Daoy (cell line): ENCODE measurements at regions not wholly inside any gene's neighbourhood (a gene's known extent, or its start where the extent isn't known, plus 50 kb on each side); places are given as distances from the start of the nearest gene placed in this dataset.
A peak's percentile ranks its signal among the peaks of the same experiment; 100 is the strongest.
"Not testable (repeated sequence)": the region's sequence is repeated elsewhere in the genome, so short reads cannot be mapped to it uniquely, and the experiment has no call there.

ENCODE experiments used
- DNase-seq: peaks from one replicate; pipeline ENCODE4 v3.0.0-alpha.2; 2015; ENCODE audit warnings: low read depth

DNA sequence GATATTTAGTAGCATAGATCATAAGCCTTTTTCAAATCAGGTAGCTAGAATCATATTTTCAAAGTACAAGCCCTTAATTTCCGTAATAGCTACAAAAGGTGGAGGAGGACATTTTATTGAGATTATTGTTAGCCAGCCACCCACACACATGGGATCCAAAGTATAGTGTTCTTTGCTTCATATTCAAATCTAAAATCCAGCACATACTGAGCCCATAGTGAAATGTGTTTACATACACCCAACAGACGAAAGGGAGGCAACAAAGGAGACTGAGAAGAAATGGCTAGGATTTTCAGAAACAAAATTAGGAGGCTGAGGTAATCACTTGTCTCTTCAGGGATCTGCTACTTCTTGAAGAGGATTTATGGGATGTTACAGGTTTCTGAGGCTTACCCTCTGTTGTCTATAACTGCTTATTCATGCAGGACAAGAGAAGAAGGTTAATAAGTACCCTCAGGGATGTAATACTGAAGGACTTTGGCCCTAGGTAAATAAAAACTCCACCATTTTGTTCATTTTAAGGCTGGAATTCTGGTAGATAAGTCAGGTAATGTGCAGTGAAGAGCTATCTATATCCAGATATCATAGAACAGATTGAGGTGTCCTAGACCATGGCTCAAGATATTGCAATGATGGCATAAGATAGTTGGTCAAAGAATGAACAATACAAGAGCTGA, 182.1 kb downstream of the SPDYE17 start:
- DNase-seq, result not testable (repeated sequence)

DNA sequence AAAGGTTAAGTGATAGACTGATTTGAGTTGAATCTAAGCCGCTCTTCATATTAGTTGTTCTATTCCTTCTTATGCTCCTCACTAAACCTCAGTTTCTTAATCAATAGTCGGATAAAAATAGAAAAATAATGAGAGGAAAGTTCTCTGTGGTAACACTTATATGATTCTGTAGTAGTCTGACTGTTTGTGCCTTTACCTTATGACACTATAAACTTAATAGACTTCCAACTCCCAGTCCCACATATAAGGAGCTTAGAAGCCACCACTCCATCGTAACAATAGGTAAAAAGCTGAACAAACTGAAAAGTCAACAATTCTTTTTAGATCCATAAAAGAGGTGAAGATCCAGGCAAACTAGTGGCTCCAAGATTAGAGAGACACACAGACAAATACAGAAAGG, 192.3 kb downstream of the SPDYE17 start:
- DNase-seq, result not testable (repeated sequence)

DNA sequence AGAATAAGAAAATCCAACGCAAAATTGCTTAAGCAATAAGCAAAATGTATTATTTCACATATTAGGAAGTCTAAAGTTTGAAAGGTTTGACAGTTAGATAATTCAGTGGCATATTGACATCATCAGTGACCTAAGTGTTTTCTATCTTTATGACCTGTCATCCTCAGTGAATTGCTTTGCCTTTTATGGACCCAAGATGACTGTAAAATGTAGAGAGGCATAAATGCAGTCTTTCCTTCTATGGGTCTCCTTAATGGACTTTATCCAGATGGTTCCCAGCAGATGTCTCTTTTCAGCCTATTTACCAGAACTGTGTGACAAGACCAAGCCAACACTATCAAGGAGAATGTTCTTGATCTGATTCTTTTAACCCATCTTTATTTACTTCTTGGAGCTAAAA, 192.9 kb downstream of the SPDYE17 start:
- not testable (repeated sequence) for DNase-seq

DNA sequence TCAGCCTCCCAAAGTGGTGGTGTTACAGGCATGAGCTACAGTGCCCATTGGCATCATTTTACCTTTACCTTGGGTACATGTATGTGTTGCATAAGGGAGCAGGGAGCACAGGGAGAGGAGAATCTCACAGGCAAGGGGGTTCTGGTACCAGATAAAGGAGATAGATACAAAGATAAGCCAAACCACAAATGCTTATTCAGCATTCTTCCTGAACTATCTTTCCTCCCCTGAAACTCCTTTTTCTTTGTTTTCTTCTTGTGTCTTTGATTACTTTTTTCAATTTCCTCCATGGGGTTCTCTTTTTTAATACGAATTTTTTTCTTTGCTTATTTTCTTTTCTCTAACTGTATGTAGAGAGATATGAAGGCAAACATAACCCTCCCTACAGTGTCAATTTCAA, 193.8 kb downstream of the SPDYE17 start:
- not testable (repeated sequence) for DNase-seq

DNA sequence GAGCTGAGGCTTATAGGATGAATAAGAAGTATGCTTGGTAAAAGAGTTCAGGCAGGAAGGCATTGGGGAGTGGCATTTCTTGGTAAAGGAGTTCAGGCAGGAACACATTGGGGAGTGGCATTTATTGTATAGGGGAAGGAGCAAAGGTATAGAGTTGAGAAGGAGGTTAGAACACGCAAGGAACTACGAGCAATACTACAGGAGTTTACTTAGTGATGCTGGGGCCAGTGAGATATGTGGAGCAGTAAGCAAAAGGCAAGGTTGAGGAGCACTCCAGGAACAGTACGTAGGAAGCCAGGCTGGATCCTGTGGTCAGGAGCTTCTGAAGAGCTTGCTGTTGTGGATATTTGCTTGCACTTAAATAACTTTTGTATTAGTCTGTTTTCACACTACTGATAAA, 202.2 kb upstream of the POMZP3 start:
- not testable (repeated sequence) for DNase-seq

DNA sequence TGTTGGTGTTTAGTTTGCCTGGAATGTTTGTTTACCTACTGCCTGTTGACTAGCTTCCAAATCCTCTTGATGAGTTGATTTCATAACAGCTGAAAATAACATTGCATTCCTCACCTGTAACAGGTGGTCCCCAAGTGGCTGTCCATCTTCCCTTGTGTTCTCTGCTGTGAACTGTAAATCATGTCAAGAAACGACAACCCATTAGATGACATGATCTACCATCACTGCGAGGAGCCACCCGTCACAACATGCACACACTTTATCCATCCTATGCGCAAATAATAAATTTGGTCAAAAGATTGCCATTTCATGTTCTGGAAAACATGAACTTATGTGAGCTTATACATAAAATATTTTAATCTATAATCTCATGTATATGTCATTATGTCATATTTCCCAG, 199.1 kb upstream of the POMZP3 start:
- DNase-seq, result not testable (repeated sequence)

DNA sequence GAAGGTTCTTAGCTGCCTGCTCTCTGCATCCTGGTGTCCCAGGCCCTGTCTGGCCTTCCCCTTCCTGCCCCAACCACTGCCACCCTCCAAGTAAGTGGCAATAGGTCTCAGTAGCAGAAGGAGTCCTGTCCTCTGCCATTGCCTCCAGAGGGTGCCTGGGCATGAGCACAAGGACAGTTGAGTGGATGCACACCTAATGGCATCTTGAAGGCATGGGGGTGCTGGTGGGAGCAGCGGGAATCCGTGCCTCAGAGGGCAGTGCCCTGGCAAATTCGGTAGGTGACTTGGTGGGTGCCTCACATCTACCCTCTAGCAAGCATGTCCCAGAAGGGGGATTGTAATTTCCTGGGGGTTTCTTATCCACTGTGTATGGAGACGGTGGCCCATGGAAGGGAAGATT, 182.8 kb upstream of the POMZP3 start:
- not testable (repeated sequence) for DNase-seq

DNA sequence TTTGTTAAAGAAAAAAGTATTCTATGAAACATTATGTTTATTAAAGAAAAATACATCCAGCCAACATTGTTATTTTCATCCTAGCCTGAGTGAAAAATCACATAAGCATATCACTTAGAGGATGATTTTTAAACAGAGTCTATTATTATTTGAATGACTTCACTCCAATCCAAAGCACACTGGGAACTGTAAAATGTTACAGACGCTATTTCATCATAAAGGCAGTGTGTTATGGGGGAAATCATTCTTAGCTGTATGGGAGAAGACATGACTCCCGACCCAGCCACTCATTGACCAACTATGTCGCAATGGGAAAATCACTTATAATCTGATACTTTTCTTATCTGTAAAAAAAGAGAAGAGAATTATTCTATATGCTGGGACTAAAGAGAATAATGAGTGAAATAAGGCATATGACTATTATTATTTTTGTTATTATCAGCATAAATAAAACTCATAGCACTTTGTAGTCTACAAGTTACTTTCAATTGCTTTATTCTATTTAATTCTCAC, 180.6 kb upstream of the POMZP3 start:
- DNase-seq, result not testable (repeated sequence)

DNA sequence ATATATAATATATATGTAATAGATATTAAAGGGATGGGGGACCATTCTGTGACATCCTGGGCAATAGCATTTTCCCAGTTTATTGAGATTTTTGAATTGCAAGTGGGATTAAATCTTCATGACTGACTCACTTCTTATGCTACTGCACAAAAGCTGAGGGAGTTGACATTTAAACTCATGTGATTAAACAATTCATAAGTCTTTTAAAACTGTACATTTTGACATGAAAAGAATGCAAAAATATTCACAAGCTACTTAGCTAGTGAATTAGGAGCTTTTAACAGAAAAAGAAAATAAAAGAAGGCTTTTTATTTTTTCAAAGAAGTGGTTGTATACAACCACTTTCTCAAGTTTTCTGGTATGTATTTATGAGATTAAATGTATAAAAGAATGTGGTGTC, 179.4 kb upstream of the POMZP3 start:
- not testable (repeated sequence) for DNase-seq

DNA sequence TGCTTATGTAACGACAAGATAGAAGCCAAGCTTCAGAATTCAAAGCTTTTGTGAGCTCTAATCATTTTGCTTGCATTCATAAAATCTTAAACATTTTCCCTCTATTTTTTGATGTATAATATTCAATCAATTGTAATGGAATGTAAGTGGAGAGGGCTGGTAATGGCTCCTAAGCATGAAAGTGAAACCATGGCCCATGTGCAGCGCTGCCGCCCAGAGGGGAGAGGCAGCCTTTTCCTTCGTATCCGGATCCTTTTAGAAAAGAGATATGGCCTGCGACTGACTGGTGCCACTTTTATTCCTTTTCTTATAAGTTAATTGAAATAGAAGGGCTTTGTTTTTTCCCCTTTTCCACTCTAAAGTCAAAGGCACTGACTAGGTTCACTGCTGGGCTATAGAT, 178.9 kb upstream of the POMZP3 start:
- peak; percentile 19 for DNase-seq

DNA sequence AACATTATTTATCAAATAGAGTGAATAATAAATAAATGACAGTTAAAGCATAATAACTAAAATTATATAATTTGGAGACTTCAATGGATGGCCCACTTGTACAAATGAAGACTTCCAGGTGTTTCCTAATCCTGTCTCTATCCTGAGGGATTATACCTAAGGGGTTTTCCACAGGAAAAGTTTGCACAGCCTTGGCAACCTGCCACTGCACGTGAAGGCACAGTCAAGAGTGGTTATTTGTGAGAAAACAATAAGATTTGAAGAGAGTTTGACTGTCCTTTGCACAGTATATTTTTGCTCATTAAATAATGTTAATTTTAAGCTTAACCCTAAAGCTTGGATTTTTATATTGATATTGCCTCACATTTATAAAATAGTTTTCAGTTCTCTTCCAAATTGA, 178.2 kb upstream of the POMZP3 start:
- not testable (repeated sequence) for DNase-seq

DNA sequence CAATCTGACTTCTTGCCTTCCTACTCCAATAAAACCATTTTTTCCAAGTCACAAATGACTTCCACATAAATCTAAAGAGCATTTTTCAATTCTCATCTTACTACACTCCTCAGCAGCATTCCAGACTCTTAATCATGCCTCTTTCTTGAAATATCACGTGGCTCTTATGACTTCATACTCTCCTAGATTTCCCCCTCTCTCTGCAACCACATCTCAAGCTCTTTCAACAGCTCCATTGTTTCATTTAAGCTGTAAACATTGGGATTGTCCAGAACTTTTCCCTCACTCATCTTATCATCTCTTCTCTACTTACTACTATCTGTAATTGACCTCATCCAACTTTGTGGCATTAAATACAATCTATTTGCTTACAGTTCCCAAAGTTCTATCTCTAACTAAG, 170.6 kb upstream of the POMZP3 start:
- not testable (repeated sequence) for DNase-seq

DNA sequence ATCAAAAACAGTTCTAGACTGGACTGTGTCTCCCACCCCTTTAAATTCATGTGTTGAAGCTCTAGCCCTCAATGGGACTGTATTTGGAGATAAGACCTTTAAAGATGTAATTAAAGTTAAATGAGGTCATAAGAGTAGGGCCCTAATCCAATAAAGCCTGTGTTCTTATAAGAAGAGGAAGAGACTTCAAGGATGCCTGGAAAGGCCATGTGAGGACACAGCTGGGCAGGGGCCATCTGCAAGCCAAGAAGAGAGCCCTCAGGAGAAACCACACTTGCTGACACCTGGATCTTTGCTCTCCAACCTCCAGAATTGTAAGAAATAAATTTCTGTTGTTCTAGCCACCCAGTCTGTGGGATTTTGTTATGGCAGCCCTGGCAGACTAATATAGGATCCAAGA, 153.6 kb upstream of the POMZP3 start:
- not testable (repeated sequence) for DNase-seq

DNA sequence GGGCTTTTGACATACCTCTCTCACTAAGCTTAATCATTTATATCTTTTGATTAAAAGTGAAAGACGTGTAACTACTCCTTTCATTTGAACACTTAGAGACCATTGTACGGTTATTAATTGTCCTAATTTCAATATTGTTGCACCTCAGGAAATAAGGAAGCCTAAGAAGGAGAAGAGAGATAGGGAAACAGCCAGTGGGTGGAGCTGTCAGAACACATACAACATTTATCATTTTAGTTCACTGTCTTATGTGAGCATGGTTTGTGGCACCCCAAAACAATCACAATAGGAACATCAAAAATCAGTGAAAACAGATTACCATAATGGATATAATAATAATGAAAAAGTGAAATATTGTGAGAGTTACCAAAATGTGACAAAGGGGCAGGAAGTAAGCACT, 147.2 kb upstream of the POMZP3 start:
- not testable (repeated sequence) for DNase-seq

DNA sequence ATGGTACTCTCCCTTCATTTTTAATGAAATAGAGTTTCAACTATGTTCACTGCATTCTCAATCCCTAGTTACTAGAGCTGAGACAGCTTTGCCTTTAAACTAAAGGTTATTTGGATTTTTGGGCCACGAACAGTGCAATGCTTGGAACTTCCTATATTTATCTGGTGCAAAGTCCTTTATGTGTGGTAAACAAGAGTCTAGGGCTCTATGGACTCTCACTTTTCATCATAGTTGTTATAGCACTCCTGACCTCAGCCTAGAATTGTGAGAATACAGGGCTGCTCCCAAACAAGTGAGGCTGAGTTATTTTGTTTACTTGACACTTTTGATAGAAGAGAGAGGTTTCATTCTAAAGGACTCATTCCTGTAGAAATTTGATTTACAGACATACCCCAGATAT, 144.9 kb upstream of the POMZP3 start:
- not testable (repeated sequence) for DNase-seq

DNA sequence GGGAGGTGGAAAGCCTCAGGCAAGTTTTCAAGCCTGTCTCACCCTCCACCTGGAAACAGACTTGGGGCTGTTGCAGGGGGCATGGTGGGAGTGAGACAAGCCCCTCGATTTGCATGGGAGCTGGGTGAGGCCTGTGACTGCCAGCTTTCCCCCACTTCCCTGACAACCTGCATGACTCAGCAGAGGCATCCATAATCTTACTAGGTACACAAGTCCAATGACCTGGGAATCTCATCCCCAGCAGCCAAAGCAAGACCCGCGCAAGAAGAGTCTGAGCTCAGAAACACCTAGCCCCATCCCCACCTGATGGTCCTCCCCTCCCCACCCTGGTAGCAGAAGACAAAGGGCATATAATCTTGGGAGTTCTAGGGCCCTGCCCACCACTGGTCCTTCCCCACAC, 136.9 kb upstream of the POMZP3 start:
- DNase-seq, result not testable (repeated sequence)

DNA sequence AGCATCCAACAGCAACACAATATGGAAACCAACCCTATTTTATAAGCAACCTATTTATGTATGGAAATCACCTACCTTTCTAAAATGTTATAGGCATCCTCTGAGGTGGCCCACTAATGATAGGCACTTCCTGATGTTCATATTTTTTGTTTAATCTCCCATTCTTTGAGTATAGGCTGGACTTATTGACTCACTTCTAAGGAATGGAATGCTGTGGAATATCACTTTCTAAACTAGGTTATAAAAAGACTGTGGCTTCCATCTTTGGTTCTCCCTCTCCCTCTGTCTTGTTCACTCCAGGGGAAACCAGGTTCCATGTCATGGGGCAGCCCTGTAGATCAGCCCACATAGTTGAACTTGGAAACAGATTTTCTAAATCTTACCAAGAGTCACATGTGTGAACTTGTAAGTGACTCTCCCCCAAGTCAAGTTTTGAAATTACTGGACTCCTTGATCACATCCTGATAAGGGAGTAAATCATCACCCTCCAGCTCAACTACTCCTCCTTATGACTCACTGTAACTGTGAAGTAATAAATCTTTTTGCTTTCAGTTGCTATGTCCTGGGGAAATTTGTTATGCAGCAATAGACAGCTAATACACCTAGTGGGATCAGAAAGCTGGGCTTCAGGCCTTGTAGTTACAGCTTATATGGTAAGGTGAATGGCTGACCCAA, 133.6 kb upstream of the POMZP3 start:
- DNase-seq, result peak; percentile 1

DNA sequence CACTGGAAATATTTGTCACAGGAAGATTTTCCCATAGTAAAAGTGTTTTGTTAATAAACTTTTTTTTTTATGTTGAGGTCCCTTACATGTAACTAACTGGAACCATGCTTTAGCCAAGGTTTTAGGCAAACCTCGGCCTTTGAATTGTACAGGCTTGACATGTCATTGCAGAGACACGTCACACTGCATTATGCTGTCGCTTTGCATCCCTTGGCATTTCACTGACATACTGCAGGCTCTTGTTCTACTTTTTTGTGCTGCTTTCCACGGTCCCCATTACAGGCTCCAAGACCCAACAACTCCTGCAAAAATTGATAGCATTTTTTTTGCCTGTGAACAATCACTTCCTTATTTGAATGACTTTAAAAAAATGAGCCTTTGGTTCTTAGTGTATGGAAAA, 112.5 kb upstream of the POMZP3 start:
- not testable (repeated sequence) for DNase-seq

DNA sequence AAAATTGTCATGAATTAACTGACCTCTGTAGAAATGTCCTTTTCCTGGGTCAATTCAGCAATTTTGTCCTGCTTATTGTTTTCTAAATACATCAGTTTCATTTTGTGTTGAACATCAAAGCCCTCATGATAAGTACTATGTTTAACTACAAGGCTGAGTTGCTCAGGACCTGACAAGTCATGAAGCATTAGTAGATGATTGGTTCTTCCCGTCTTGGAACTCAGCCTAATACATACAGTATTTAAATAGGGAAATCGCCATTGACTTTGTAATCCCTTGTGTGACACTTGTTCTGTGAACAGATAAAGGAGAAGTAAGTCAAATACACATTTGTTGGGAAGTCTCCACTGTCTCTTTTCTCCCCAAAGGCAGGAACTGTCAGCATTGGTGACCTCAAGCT, 109.6 kb upstream of the POMZP3 start:
- not testable (repeated sequence) for DNase-seq

DNA sequence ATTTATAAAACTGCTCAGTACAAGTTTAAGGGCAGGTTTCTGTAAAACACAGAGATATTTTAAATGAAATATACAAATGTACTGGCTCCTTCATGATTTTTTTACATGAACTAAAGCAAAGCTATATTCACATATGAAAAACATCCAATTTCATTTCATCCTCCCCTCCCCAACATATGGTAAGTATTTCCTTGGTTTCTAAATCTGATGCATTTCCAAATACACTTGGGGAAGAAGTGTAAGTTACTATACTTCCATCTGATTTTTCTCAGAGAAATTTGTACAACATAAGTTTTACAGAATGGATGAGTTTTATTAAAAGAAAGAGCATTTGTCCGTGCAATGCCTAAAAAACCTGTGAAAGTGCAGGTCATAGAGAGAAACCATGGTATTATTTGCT, 109.0 kb upstream of the POMZP3 start:
- not testable (repeated sequence) for DNase-seq

DNA sequence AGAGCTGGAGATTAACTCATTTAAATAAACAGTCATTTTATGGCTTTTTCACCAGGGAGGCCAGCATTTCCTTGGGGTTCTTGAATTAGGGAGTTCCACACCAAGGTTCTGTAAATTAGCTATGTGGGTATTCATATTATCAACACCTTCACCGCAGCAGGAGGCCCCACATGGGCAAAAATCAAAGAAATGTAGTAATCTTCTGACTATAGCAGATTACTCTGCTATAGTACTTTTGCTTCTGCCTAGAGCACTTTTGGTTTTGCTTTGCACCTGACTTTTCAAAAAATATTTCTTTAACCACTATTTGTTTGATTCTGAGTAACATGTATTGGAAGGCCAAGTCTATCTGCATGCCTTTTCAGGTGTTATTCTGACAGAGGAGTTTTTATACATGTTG, 108.6 kb upstream of the POMZP3 start:
- not testable (repeated sequence) for DNase-seq

DNA sequence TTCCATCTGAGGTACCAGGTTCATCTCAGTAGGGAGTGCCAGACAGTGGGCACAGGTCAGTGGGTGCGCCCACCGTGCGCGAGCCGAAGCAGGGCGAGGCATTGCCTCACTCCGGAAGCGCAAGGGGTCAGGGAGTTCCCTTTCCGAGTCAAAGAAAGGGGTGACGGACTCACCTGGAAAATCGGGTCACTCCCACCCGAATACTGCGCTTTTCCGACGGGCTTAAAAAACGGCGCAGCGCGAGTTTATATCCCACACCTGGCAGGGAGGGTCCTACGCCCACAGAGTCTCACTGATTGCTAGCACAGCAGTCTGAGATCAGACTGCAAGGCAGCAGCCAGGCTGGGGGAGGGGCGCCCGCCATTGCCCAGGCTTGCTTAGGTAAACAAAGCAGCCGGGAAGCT, 101.5 kb upstream of the POMZP3 start:
- DNase-seq, result not testable (repeated sequence)

DNA sequence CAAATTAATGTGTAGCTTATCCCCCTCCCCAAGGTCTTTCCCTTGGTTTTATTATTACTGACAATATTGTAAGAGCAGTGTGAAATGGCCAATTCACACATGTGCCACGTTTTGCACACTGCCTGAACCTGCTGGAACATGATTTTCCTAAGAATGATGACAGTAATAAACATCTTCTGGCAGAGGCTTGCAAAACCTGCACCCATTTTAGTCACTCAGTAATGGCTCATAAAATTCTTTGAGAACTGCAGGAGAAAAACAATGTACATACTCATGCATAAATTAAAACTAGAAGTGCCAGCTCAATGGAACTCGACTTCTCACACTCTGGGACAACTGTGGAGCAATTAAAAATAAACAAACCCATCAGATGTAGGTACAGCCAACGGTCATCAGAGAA, 96.8 kb upstream of the POMZP3 start:
- not testable (repeated sequence) for DNase-seq
